ENCODE measurements at regions not wholly inside any gene's neighbourhood (a gene's known extent, or its start where the extent isn't known, plus 50 kb on each side); places are given as distances from the start of the nearest gene placed in this dataset.

DNA sequence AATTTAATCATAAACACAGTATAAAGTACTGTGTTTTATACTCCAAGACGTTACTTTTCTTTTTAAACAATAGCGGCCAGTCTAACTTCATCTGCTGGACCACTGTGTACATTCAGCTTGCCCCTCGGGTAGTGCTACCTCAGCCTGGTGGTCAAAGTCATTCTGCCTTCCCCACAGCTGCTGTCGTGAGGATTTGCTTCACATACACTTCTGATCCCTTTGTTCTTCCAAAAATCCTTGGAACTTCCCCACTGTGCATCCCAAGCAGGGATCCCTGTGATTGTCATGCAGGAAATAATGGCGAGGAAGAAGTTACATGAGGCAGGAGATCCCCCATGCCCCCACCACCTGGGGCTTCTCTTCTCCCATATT, 234.9 kb upstream of the STARD13 start:
- Histone ChIP-seq H2BK120ac (ENCODE audit: low read depth, low read length) (no peak overlapping the region), H3K4ac (ENCODE audit: low read depth, low read length) (no peak overlapping the region), H3K9ac (ENCODE audit: low read length) (no peak overlapping the region), H4K5ac (ENCODE audit: low read length) (no peak overlapping the region), H3K56ac (ENCODE audit: low read length) (no peak overlapping the region), H4K8ac (ENCODE audit: low read depth, low read length) (no peak overlapping the region), H3K36me3 (ENCODE audit: control insufficient read depth, insufficient read depth, low read length) (no peaks in the 10 kb centered on the region), H3K27ac (ENCODE audit: low read depth, low read length) (no peak overlapping the region), H2BK15ac (replicated peaks; ENCODE audit: low read depth) (no peak overlapping the region), H2AK5ac (ENCODE audit: low read length) (no peak overlapping the region), H2BK5ac (ENCODE audit: low read length) (no peak overlapping the region), H3K4me3 (ENCODE audit: low read length) (no peak overlapping the region), H3K23ac (ENCODE audit: low read length) (no peak overlapping the region), H3K4me1 (ENCODE audit: control insufficient read depth, low read depth, low read length) (no peaks in the 10 kb centered on the region), H3K79me1 (ENCODE audit: low read length) (no peaks in the 10 kb centered on the region), H3K18ac (ENCODE audit: low read length) (no peak overlapping the region), H3K27me3 (ENCODE audit: insufficient read depth, low read length, poor library complexity) (no peaks in the 10 kb centered on the region), H3K79me2 (ENCODE audit: control insufficient read depth, insufficient read depth, low read length) (no peaks in the 10 kb centered on the region), H3K4me2 (ENCODE audit: low read length) (no peak overlapping the region)
- DNase-seq = no peak
- WGBS (ENCODE audit: extremely low coverage, insufficient coverage, low lambda C conversion rate) = no CpG with 5 or more reads among the region's 5 CpGs

GRCh38 chr13:33524086-33524485, 238.5 kb upstream of the STARD13 start:
- Histone ChIP-seq H2AK5ac (ENCODE audit: low read length) (no peak overlapping the region), H2BK5ac (ENCODE audit: low read length) (no peak overlapping the region), H3K4me2 (ENCODE audit: low read length) (no peak overlapping the region), H3K4ac (ENCODE audit: low read depth, low read length) (no peak overlapping the region), H3K56ac (ENCODE audit: low read length) (no peak overlapping the region), H3K36me3 (ENCODE audit: control insufficient read depth, insufficient read depth, low read length) (no peaks in the 10 kb centered on the region), H4K8ac (ENCODE audit: low read depth, low read length) (no peak overlapping the region), H3K27me3 (ENCODE audit: insufficient read depth, low read length, poor library complexity) (no peaks in the 10 kb centered on the region), H2BK15ac (replicated peaks; ENCODE audit: low read depth) (no peak overlapping the region), H3K4me3 (ENCODE audit: low read length) (no peak overlapping the region), H3K9ac (ENCODE audit: low read length) (no peak overlapping the region), H3K27ac (ENCODE audit: low read depth, low read length) (no peak overlapping the region), H3K79me1 (ENCODE audit: low read length) (no peaks in the 10 kb centered on the region), H3K23ac (ENCODE audit: low read length) (no peak overlapping the region), H3K4me1 (ENCODE audit: control insufficient read depth, low read depth, low read length) (no peaks in the 10 kb centered on the region), H3K79me2 (ENCODE audit: control insufficient read depth, insufficient read depth, low read length) (no peaks in the 10 kb centered on the region), H3K18ac (ENCODE audit: low read length) (no peak overlapping the region), H2BK120ac (ENCODE audit: low read depth, low read length) (no peak overlapping the region), H4K5ac (ENCODE audit: low read length) (no peak overlapping the region)
- no peak for DNase-seq
- WGBS (ENCODE audit: extremely low coverage, insufficient coverage, low lambda C conversion rate) = no CpG with 5 or more reads among the region's 1 CpG

DNA sequence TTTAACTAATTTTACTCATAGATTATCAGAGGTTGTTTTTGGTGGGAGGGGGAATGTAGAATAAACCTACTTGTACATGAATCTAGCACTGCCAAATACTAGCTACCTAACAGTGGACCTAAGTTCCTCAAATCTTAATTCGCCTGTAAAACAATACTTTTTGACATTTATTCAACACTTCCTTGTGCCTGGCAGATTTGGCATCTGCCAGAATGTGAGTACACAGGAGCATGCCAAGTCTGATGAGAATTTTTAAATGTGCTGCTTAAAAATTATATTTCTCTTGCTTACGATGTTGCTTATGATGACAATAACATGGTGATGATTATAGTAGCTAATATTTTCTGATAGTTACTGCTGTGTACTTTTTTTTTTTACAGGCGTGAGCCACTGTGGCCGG, 240.2 kb upstream of the STARD13 start:
- Histone ChIP-seq H3K36me3 (ENCODE audit: control insufficient read depth, insufficient read depth, low read length) (no peaks in the 10 kb centered on the region), H3K4ac (ENCODE audit: low read depth, low read length) (no peak overlapping the region), H3K23ac (ENCODE audit: low read length) (no peak overlapping the region), H4K5ac (ENCODE audit: low read length) (no peak overlapping the region), H3K79me1 (ENCODE audit: low read length) (no peaks in the 10 kb centered on the region), H2BK15ac (replicated peaks; ENCODE audit: low read depth) (no peak overlapping the region), H3K18ac (ENCODE audit: low read length) (peak overlapping the region; percentile 60), H3K4me1 (ENCODE audit: control insufficient read depth, low read depth, low read length) (no peaks in the 10 kb centered on the region), H3K27me3 (ENCODE audit: insufficient read depth, low read length, poor library complexity) (no peaks in the 10 kb centered on the region), H4K8ac (ENCODE audit: low read depth, low read length) (no peak overlapping the region), H3K9ac (ENCODE audit: low read length) (no peak overlapping the region), H3K27ac (ENCODE audit: low read depth, low read length) (no peak overlapping the region), H2BK5ac (ENCODE audit: low read length) (no peak overlapping the region), H2AK5ac (ENCODE audit: low read length) (no peak overlapping the region), H3K4me2 (ENCODE audit: low read length) (no peak overlapping the region), H2BK120ac (ENCODE audit: low read depth, low read length) (no peak overlapping the region), H3K4me3 (ENCODE audit: low read length) (no peak overlapping the region), H3K79me2 (ENCODE audit: control insufficient read depth, insufficient read depth, low read length) (no peaks in the 10 kb centered on the region), H3K56ac (ENCODE audit: low read length) (no peak overlapping the region)
- no peak for DNase-seq
- no CpG with 5 or more reads among the region's 4 CpGs for WGBS (ENCODE audit: extremely low coverage, insufficient coverage, low lambda C conversion rate)

GRCh38 chr13:33526718-33527117, 241.2 kb upstream of the STARD13 start:
- H4K5ac ChIP-seq (ENCODE audit: low read length) = no peak overlapping the region
- DNase-seq = no peak
- H3K27me3 ChIP-seq (ENCODE audit: insufficient read depth, low read length, poor library complexity) = no peaks in the 10 kb centered on the region
- H3K4me1 ChIP-seq (ENCODE audit: control insufficient read depth, low read depth, low read length) = no peaks in the 10 kb centered on the region
- no peak overlapping the region for H2BK120ac ChIP-seq (ENCODE audit: low read depth, low read length)
- no peaks in the 10 kb centered on the region for H3K79me2 ChIP-seq (ENCODE audit: control insufficient read depth, insufficient read depth, low read length)
- H3K4me2 ChIP-seq (ENCODE audit: low read length) = no peak overlapping the region
- H3K18ac ChIP-seq (ENCODE audit: low read length) = no peak overlapping the region
- H3K36me3 ChIP-seq (ENCODE audit: control insufficient read depth, insufficient read depth, low read length) = no peaks in the 10 kb centered on the region
- no peak overlapping the region for H2BK5ac ChIP-seq (ENCODE audit: low read length)
- no peak overlapping the region for H3K27ac ChIP-seq (ENCODE audit: low read depth, low read length)
- WGBS (ENCODE audit: extremely low coverage, insufficient coverage, low lambda C conversion rate) = 100% methylated on average over 1 of the region's 3 CpGs
- H3K4ac ChIP-seq (ENCODE audit: low read depth, low read length) = no peak overlapping the region
- H3K4me3 ChIP-seq (ENCODE audit: low read length) = no peak overlapping the region
- no peak overlapping the region for H3K9ac ChIP-seq (ENCODE audit: low read length)
- H2BK15ac ChIP-seq (replicated peaks; ENCODE audit: low read depth) = no peak overlapping the region
- H4K8ac ChIP-seq (ENCODE audit: low read depth, low read length) = no peak overlapping the region
- no peaks in the 10 kb centered on the region for H3K79me1 ChIP-seq (ENCODE audit: low read length)
- H3K56ac ChIP-seq (ENCODE audit: low read length) = no peak overlapping the region
- H2AK5ac ChIP-seq (ENCODE audit: low read length) = no peak overlapping the region
- H3K23ac ChIP-seq (ENCODE audit: low read length) = no peak overlapping the region

GRCh38 chr13:33528896-33529295, 243.3 kb upstream of the STARD13 start:
- H3K4me1 ChIP-seq (ENCODE audit: control insufficient read depth, low read depth, low read length) = no peaks in the 10 kb centered on the region
- no peak for DNase-seq
- H2BK120ac ChIP-seq (ENCODE audit: low read depth, low read length) = no peak overlapping the region
- H3K18ac ChIP-seq (ENCODE audit: low read length) = no peak overlapping the region
- H4K8ac ChIP-seq (ENCODE audit: low read depth, low read length) = no peak overlapping the region
- H3K79me2 ChIP-seq (ENCODE audit: control insufficient read depth, insufficient read depth, low read length) = no peaks in the 10 kb centered on the region
- no peak overlapping the region for H2BK5ac ChIP-seq (ENCODE audit: low read length)
- H3K4me3 ChIP-seq (ENCODE audit: low read length) = no peak overlapping the region
- H3K79me1 ChIP-seq (ENCODE audit: low read length) = no peaks in the 10 kb centered on the region
- no peak overlapping the region for H2AK5ac ChIP-seq (ENCODE audit: low read length)
- H2BK15ac ChIP-seq (replicated peaks; ENCODE audit: low read depth) = no peak overlapping the region
- no peaks in the 10 kb centered on the region for H3K36me3 ChIP-seq (ENCODE audit: control insufficient read depth, insufficient read depth, low read length)
- no peak overlapping the region for H3K27ac ChIP-seq (ENCODE audit: low read depth, low read length)
- no peaks in the 10 kb centered on the region for H3K27me3 ChIP-seq (ENCODE audit: insufficient read depth, low read length, poor library complexity)
- WGBS (ENCODE audit: extremely low coverage, insufficient coverage, low lambda C conversion rate) = no CpG with 5 or more reads among the region's 2 CpGs
- no peak overlapping the region for H4K5ac ChIP-seq (ENCODE audit: low read length)
- H3K9ac ChIP-seq (ENCODE audit: low read length) = no peak overlapping the region
- no peak overlapping the region for H3K4me2 ChIP-seq (ENCODE audit: low read length)
- H3K23ac ChIP-seq (ENCODE audit: low read length) = no peak overlapping the region
- H3K56ac ChIP-seq (ENCODE audit: low read length) = no peak overlapping the region
- H3K4ac ChIP-seq (ENCODE audit: low read depth, low read length) = no peak overlapping the region

DNA sequence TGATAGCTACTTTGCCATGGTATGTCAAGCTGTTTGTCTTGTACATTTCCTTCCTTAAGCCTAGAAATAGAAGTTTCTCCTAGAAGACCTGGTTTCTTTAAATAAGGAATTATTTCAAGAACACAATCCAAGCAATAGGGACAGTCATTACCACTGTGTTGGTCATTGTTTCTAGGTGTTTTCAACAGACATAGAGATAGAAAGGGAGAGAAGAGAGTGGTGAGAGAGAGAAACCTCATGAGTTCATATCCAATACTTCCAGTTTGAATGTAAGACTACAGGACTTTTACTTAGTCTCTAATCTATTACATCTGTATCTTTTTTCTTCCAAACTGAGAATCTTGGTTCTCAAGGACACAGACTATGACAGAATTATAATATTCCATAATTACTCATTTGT, 245.9 kb upstream of the STARD13 start:
- no peak overlapping the region for H4K5ac ChIP-seq (ENCODE audit: low read length)
- no peak for DNase-seq
- H3K9ac ChIP-seq (ENCODE audit: low read length) = no peak overlapping the region
- no peak overlapping the region for H3K4ac ChIP-seq (ENCODE audit: low read depth, low read length)
- no peak overlapping the region for H4K8ac ChIP-seq (ENCODE audit: low read depth, low read length)
- H2BK15ac ChIP-seq (replicated peaks; ENCODE audit: low read depth) = no peak overlapping the region
- no peaks in the 10 kb centered on the region for H3K79me2 ChIP-seq (ENCODE audit: control insufficient read depth, insufficient read depth, low read length)
- no peak overlapping the region for H3K18ac ChIP-seq (ENCODE audit: low read length)
- no peak overlapping the region for H2AK5ac ChIP-seq (ENCODE audit: low read length)
- no peak overlapping the region for H3K4me3 ChIP-seq (ENCODE audit: low read length)
- no peaks in the 10 kb centered on the region for H3K36me3 ChIP-seq (ENCODE audit: control insufficient read depth, insufficient read depth, low read length)
- no peak overlapping the region for H3K56ac ChIP-seq (ENCODE audit: low read length)
- H3K27ac ChIP-seq (ENCODE audit: low read depth, low read length) = no peak overlapping the region
- no peaks in the 10 kb centered on the region for H3K79me1 ChIP-seq (ENCODE audit: low read length)
- H3K4me2 ChIP-seq (ENCODE audit: low read length) = no peak overlapping the region
- H2BK5ac ChIP-seq (ENCODE audit: low read length) = no peak overlapping the region
- no peaks in the 10 kb centered on the region for H3K27me3 ChIP-seq (ENCODE audit: insufficient read depth, low read length, poor library complexity)
- no peaks in the 10 kb centered on the region for H3K4me1 ChIP-seq (ENCODE audit: control insufficient read depth, low read depth, low read length)
- H3K23ac ChIP-seq (ENCODE audit: low read length) = no peak overlapping the region
- H2BK120ac ChIP-seq (ENCODE audit: low read depth, low read length) = no peak overlapping the region
